ENCODE measurements at regions not wholly inside any gene's neighbourhood (a gene's known extent, or its start where the extent isn't known, plus 50 kb on each side); places are given as distances from the start of the nearest gene placed in this dataset.
"Not testable (repeated sequence)": the region's sequence is repeated elsewhere in the genome, so short reads cannot be mapped to it uniquely, and the experiment has no call there.

DNA sequence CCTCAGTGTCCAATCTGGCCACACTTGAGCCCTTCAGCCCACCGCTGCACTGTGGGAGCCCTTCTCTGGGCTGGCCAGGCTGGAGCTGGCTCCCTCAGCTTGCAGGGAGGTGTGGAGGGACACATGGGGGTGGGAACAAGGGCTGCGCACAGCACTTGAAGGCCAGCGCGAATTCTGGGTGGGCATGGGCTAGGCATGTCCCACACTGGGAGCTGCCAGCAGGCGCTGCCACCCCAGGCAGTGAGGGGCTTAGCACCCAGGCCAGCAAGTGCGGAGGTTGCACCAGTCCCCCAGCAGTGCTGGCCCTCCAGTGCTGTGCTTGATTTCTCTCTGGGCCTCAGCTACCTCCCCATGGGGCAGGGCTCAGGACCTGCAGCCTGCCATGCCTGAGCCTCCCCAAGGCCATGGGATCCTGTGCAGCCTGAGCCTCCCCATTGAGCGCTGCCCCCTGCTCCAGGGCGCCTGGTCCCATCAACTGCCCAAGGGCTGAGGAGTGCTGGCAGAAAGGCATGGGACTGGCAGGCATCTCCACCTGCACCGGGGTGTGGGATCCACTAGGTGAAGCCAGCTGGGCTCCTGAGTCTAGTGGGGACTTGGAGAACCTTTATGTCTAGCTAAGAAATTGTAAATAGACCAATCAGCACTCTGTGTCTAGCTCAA is 148.2 kb downstream of the EMB start:
- no peak for DNase-seq
- Histone ChIP-seq H3K27me3 (ENCODE audit: low read depth) (peaks cover 6% of the 10 kb centered on the region), H3K9me3 (replicated peaks) (no peaks in the 10 kb centered on the region), H3K27ac (replicated peaks) (no peak overlapping the region), H3K4me1 (no peaks in the 10 kb centered on the region), H3K4me3 (no peak overlapping the region), H3K36me3 (no peaks in the 10 kb centered on the region)
- TF ChIP-seq, protein P1, sequence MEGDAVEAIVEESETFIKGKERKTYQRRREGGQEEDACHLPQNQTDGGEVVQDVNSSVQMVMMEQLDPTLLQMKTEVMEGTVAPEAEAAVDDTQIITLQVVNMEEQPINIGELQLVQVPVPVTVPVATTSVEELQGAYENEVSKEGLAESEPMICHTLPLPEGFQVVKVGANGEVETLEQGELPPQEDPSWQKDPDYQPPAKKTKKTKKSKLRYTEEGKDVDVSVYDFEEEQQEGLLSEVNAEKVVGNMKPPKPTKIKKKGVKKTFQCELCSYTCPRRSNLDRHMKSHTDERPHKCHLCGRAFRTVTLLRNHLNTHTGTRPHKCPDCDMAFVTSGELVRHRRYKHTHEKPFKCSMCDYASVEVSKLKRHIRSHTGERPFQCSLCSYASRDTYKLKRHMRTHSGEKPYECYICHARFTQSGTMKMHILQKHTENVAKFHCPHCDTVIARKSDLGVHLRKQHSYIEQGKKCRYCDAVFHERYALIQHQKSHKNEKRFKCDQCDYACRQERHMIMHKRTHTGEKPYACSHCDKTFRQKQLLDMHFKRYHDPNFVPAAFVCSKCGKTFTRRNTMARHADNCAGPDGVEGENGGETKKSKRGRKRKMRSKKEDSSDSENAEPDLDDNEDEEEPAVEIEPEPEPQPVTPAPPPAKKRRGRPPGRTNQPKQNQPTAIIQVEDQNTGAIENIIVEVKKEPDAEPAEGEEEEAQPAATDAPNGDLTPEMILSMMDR (IDR thresholded peaks at IDR 0.05; ENCODE audit: borderline replicate concordance), result no peak
- intact Hi-C loops (cut with micrococcal nuclease), result no loop called here

DNA sequence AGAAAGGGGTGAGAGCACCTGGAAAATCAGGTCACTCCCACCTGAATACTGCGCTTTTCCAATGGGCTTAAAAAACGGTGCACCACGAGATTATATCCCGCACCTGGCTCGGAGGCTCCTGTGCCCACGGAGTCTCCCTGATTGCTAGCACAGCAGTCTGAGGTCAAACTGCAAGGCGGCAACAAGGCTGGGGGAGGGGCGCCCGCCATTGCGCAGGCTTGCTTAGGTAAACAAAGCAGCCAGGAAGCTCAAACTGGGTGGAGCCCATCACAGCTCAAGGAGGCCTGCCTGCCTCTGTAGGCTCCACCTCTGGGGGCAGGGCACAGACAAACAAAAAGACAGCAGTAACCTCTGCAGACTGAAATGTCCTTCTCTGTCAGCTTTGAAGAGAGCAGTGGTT is 160.6 kb downstream of the EMB start:
- H3K27me3 ChIP-seq (ENCODE audit: low read depth); intact Hi-C loops (cut with micrococcal nuclease); H3K4me3 ChIP-seq; H3K4me1 ChIP-seq; H3K27ac ChIP-seq (replicated peaks); DNase-seq; H3K36me3 ChIP-seq: not testable (repeated sequence)
- peaks cover 26% of the 10 kb centered on the region for H3K9me3 ChIP-seq (replicated peaks)

Data from left ventricle myocardium inferior (tissue), 1 donor.